B cell (primary cell): ENCODE measurements at regions not wholly inside any gene's neighbourhood (a gene's known extent, or its start where the extent isn't known, plus 50 kb on each side); places are given as distances from the start of the nearest gene placed in this dataset.

Experiments used
- ATAC-seq: fragments of 200-7000 bp; cut with Tn5 transposase; one replicate; pipeline ENCODE4 v1.10.0; 2021; ENCODE audit warnings: low read depth, mild to moderate bottlenecking, moderate number of reproducible peaks, moderate library complexity
- CTCF ChIA-PET: fragments of 350-600 bp; sonication (Branson Sonifier 250); formaldehyde crosslinking; loops from one replicate; lab custom pipeline; 2021; ENCODE audit warnings: antibody characterized with exemption, inconsistent platforms; lab: Charles Lee
- POLR2A ChIA-PET: fragments of 350-600 bp; sonication (Branson Sonifier 250); formaldehyde crosslinking; loops from one replicate; lab custom pipeline; 2021; ENCODE audit warnings: antibody characterized with exemption; lab: Charles Lee
- DNase-seq: peaks from one replicate; pipeline ENCODE4 v3.0.0; 2013
- H2AFZ ChIP-seq: 2 replicates; pipeline ENCODE4 v1.6.1; 2012; ENCODE audit warnings: mild to moderate bottlenecking, low read depth, low read length; ENCODE audit not compliant: insufficient read depth, poor library complexity, severe bottlenecking
- H3K27ac ChIP-seq, 2 donors: 1 replicate in 1 of 2; 2 replicates in 1 of 2; pipeline ENCODE4 v1.5.1; 2012 to 2013; ENCODE audit warnings: low read length in 2 of 2, mild to moderate bottlenecking in 2 of 2, moderate library complexity in 1 of 2
- H3K27me3 ChIP-seq, 4 experiments: fragments of 200-600 bp in 1 of 4; sonication (generic) in 1 of 4; replicated peaks in 1 of 4; 1 replicate in 2 of 4; 2 replicates in 2 of 4; pipeline versions ENCODE4 v1.6.1 to v1.7.0; 2013 to 2016; ENCODE audit warnings: low read length in 3 of 4, mild to moderate bottlenecking in 2 of 4, mixed read lengths in 1 of 4, moderate library complexity in 1 of 4; ENCODE audit not compliant: insufficient read depth in 4 of 4, control insufficient read depth in 3 of 4; ENCODE audit errors: control extremely low read depth in 1 of 4
- H3K36me3 ChIP-seq, 2 experiments: replicated peaks in 1 of 2; 1 replicate in 1 of 2; 2 replicates in 1 of 2; pipeline versions ENCODE4 v1.6.1 to v1.7.1; 2013; ENCODE audit warnings: low read length in 1 of 2; ENCODE audit not compliant: insufficient read depth in 2 of 2, control insufficient read depth in 1 of 2; ENCODE audit errors: control extremely low read depth in 1 of 2, extremely low read depth in 1 of 2
- H3K4me1 ChIP-seq, 2 donors: fragments of 200-600 bp in 1 of 2; sonication (generic) in 1 of 2; 1 replicate in 1 of 2; 2 replicates in 1 of 2; pipeline versions ENCODE4 v1.5.1 to v1.6.1; 2013 to 2017; ENCODE audit warnings: low read length in 2 of 2; ENCODE audit not compliant: control insufficient read depth in 2 of 2, insufficient read depth in 2 of 2
- H3K4me2 ChIP-seq: replicated peaks from 2 replicates; pipeline ENCODE3; 2012; ENCODE audit warnings: mild to moderate bottlenecking, low read depth, low read length; ENCODE audit not compliant: poor library complexity, severe bottlenecking
- H3K4me3 ChIP-seq, 5 experiments: fragments of 200-600 bp in 1 of 5; sonication (generic) in 1 of 5; 1 replicate in 3 of 5; 2 replicates in 2 of 5; pipeline versions ENCODE4 v1.5.1 to v1.7.0; 2011 to 2016; ENCODE audit warnings: low read length in 4 of 5, mild to moderate bottlenecking in 4 of 5, low read depth in 2 of 5, control low read depth in 1 of 5, moderate library complexity in 1 of 5; ENCODE audit not compliant: insufficient read depth in 1 of 5; ENCODE audit errors: control extremely low read depth in 1 of 5, extremely low read depth in 1 of 5
- H3K79me2 ChIP-seq: fragments of 200-600 bp; sonication (generic); one replicate; pipeline ENCODE4 v1.6.0; 2016; ENCODE audit warnings: low read length; ENCODE audit not compliant: control insufficient read depth, insufficient read depth
- H3K9ac ChIP-seq: fragments of 200-600 bp; sonication (generic); 2 replicates; pipeline ENCODE4 v1.6.1; 2017; ENCODE audit warnings: mild to moderate bottlenecking, low read length, moderate library complexity
- H3K9me3 ChIP-seq, 3 donors: one replicate each; pipeline versions ENCODE4 v1.6.1 to v1.7.1; 2013; ENCODE audit warnings: low read length in 2 of 3; ENCODE audit not compliant: control insufficient read depth in 2 of 3, insufficient read depth in 1 of 3; ENCODE audit errors: control extremely low read depth in 1 of 3
- H4K20me1 ChIP-seq: 2 replicates; pipeline ENCODE4 v1.6.0; 2012; ENCODE audit warnings: mild to moderate bottlenecking, low read length; ENCODE audit not compliant: insufficient read depth, control insufficient read depth, poor library complexity, severe bottlenecking
- H3K27ac Mint-ChIP-seq: one replicate; pipeline ENCODE4 v1.8.0; 2021; ENCODE audit warnings: mixed read lengths
- H3K27me3 Mint-ChIP-seq: one replicate; pipeline ENCODE4 v1.8.0; 2021; ENCODE audit warnings: mixed read lengths
- H3K4me1 Mint-ChIP-seq: one replicate; pipeline ENCODE4 v1.8.0; 2021; ENCODE audit warnings: mixed read lengths
- H3K4me3 Mint-ChIP-seq: one replicate; pipeline ENCODE4 v1.8.0; 2021; ENCODE audit warnings: mixed read lengths
- H3K9me3 Mint-ChIP-seq: one replicate; pipeline ENCODE4 v1.8.0; 2022; ENCODE audit warnings: mixed read lengths; ENCODE audit not compliant: insufficient read depth
- EZH2 ChIP-seq: IDR thresholded peaks from 2 replicates; pipeline ENCODE4 v1.6.1; 2012; ENCODE audit warnings: borderline replicate concordance, low read depth, mild to moderate bottlenecking, moderate library complexity, low read length; ENCODE audit not compliant: insufficient read depth, poor library complexity, severe bottlenecking
- WGBS: methylation state at CpG from one replicate; pipeline ENCODE4 v1.1.5; 2013; ENCODE audit warnings: missing lambda C conversion rate; ENCODE audit not compliant: insufficient coverage; 5-methylcytosine and 5-hydroxymethylcytosine counted together
- intact Hi-C: fragments of 100-400 bp; cut with micrococcal nuclease; formaldehyde crosslinking; loops from one replicate; pipeline ENCODE4 v1.10.0; 2022
- TF ChIP-seq, protein P1 (sequence below): fragments of 200-600 bp; IDR thresholded peaks from one replicate; pipeline ENCODE4 v1.8.0; 2022; ENCODE audit warnings: antibody characterized with exemption, mild to moderate bottlenecking

DNA sequence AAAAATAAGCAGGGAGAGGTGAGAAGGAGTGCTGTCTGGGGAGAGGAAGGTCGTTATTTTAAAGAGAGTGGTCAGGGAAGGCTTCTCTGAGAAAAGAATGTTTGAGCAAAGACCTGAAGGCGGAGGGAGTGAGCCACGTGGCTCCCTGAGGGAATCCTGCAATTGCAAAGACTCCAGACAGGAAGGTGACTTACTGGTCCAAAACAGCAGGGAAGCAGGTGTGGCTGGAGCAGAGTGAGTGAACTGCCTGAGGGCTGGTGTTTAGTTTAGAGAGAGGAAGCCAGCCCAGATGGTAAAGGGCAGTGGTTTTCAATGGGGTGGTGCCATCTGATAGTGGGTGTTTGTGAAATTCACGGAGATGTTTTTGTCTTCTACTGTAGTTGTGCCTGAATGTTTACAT is 58.8 kb upstream of the LTA4H start:
- Mint-ChIP-seq H3K9me3 (peaks cover 7% of the 10 kb centered on the region), H3K27ac (no peak overlapping the region), H3K4me1 (peaks cover 22% of the 10 kb centered on the region), H3K27me3 (no peaks in the 10 kb centered on the region), H3K4me3 (no peak overlapping the region)
- Histone ChIP-seq H3K4me1 (peaks cover 8 to 11% of the 10 kb centered on the region in 2 donors), H3K4me2 (peak overlapping the region; percentile 7), H3K4me3 (no peak overlapping the region), H3K9ac (no peak overlapping the region), H2AFZ (peak overlapping the region; percentile 6), H4K20me1 (no peaks in the 10 kb centered on the region), H3K27me3 (no peaks in the 10 kb centered on the region), H3K27ac (no peak overlapping the region), H3K9me3 (peaks cover 0 to 12% (median 4%) of the 10 kb centered on the region in 3 donors), H3K79me2 (no peaks in the 10 kb centered on the region), H3K36me3 (no peaks in the 10 kb centered on the region)
- TF ChIP-seq, protein P1, sequence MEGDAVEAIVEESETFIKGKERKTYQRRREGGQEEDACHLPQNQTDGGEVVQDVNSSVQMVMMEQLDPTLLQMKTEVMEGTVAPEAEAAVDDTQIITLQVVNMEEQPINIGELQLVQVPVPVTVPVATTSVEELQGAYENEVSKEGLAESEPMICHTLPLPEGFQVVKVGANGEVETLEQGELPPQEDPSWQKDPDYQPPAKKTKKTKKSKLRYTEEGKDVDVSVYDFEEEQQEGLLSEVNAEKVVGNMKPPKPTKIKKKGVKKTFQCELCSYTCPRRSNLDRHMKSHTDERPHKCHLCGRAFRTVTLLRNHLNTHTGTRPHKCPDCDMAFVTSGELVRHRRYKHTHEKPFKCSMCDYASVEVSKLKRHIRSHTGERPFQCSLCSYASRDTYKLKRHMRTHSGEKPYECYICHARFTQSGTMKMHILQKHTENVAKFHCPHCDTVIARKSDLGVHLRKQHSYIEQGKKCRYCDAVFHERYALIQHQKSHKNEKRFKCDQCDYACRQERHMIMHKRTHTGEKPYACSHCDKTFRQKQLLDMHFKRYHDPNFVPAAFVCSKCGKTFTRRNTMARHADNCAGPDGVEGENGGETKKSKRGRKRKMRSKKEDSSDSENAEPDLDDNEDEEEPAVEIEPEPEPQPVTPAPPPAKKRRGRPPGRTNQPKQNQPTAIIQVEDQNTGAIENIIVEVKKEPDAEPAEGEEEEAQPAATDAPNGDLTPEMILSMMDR = no peak
- TF ChIP-seq EZH2 = no peak
- ATAC-seq (no peak), DNase-seq (no peak)
- ChIA-PET POLR2A (interaction anchor here (0.6 kb wide), 1 partner anchor 22 kb away, joined by 3 read pairs; no protein-coding TSS in a partner anchor), CTCF (no interaction called here)
- 10% methylated on average over 3 of the region's 4 CpGs for WGBS
- intact Hi-C loops = no loop called here

GRCh38 chr12:96098631-96099030 is 63.2 kb upstream of the LTA4H start:
- WGBS = 93% methylated on average over 2 of the region's 2 CpGs
- Mint-ChIP-seq H3K4me1 (peaks cover 43% of the 10 kb centered on the region), H3K4me3 (no peak overlapping the region), H3K27me3 (no peaks in the 10 kb centered on the region), H3K9me3 (no peaks in the 10 kb centered on the region), H3K27ac (no peak overlapping the region)
- ATAC-seq = no peak
- H3K27ac ChIP-seq = no peak overlapping the region
- no peak overlapping the region for H3K9ac ChIP-seq
- no peaks in the 10 kb centered on the region for H3K27me3 ChIP-seq
- H3K36me3 ChIP-seq = no peaks in the 10 kb centered on the region
- no peaks in the 10 kb centered on the region for H4K20me1 ChIP-seq
- no peak for DNase-seq
- ChIA-PET POLR2A (no interaction called here), CTCF (no interaction called here)
- no peaks in the 10 kb centered on the region for H3K79me2 ChIP-seq
- no peak overlapping the region for H3K4me3 ChIP-seq
- no peak overlapping the region for H3K4me2 ChIP-seq
- H3K9me3 ChIP-seq = no peaks in the 10 kb centered on the region
- TF ChIP-seq EZH2 = no peak
- TF ChIP-seq, protein P1 = no peak
- intact Hi-C loops = no loop called here
- peaks cover 29 to 38% of the 10 kb centered on the region in 2 donors for H3K4me1 ChIP-seq
- no peak overlapping the region for H2AFZ ChIP-seq
